GM13976 (cell line): ENCODE measurements at regions not wholly inside any gene's neighbourhood (a gene's known extent, or its start where the extent isn't known, plus 50 kb on each side); places are given as distances from the start of the nearest gene placed in this dataset.

Source experiments
- DNase-seq: peaks from one replicate; pipeline ENCODE4 v3.0.0; 2012; ENCODE audit warnings: low spot score
- CTCF ChIP-seq: IDR thresholded peaks from 2 replicates; pipeline ENCODE4 v1.5.1; 2012; ENCODE audit warnings: borderline replicate concordance, mild to moderate bottlenecking; ENCODE audit not compliant: insufficient read depth; ENCODE audit errors: extremely low read depth, missing control alignments, control extremely low read depth
- in situ Hi-C: fragments of 300-500 bp; cut with MboI; formaldehyde crosslinking; loops from one replicate; pipeline ENCODE4 v1.12.0; 2022; ENCODE audit warnings: low sequenced_read_pairs, mixed read lengths, inconsistent platforms; ENCODE audit not compliant: unreplicated experiment

GRCh38 chr1:186535388-186536133 is 74.6 kb upstream of the PDC start:
- in situ Hi-C loops = no loop called here
- TF ChIP-seq CTCF = no peak
- no peak for DNase-seq

- no peak for TF ChIP-seq CTCF
- in situ Hi-C loops = no loop called here
- DNase-seq = no peak
Measured at GRCh38 chr1:186534401-186534800, 73.5 kb upstream of the PDC start.

GRCh38 chr1:186532466-186532865 is 71.6 kb upstream of the PDC start:
- no peak for TF ChIP-seq CTCF

GRCh38 chr1:186531561-186532165 is 70.7 kb upstream of the PDC start:
- TF ChIP-seq CTCF = no peak
- in situ Hi-C loops = no loop called here
- DNase-seq = no peak

More at GRCh38 chr1:186532466-186532865, 71.6 kb upstream of the PDC start:
- in situ Hi-C loops = no loop called here
- DNase-seq = no peak

GRCh38 chr1:186530109-186530508 is 69.2 kb upstream of the PDC start:
- in situ Hi-C loops = no loop called here
- no peak for TF ChIP-seq CTCF
- DNase-seq = no peak

GRCh38 chr1:186519982-186520381 is 59.1 kb upstream of the PDC start:
- no peak for DNase-seq
- in situ Hi-C loops = no loop called here
- no peak for TF ChIP-seq CTCF

- in situ Hi-C loops = no loop called here
- DNase-seq = no peak
- no peak for TF ChIP-seq CTCF
Measured at GRCh38 chr1:186518822-186519381, 58.0 kb upstream of the PDC start.
